ENCODE measurements at regions not wholly inside any gene's neighbourhood (a gene's known extent, or its start where the extent isn't known, plus 50 kb on each side); places are given as distances from the start of the nearest gene placed in this dataset.

- TF ChIP-seq CTCF (conservative IDR thresholded peaks at IDR 0.05; ENCODE audit: low read depth, low read length) (no peak), EZH2 (IDR thresholded peaks at IDR 0.05; ENCODE audit: borderline replicate concordance, low read depth, low read length, poor library complexity, severe bottlenecking) (no peak)
Measured at GRCh38 chr2:129859175-129859574, 120.3 kb upstream of the RAB6C start.

All from A673 (cell line).